Right renal pelvis (tissue), 4 donors: ENCODE measurements at regions not wholly inside any gene's neighbourhood (a gene's known extent, or its start where the extent isn't known, plus 50 kb on each side); places are given as distances from the start of the nearest gene placed in this dataset.
"Not testable (repeated sequence)": the region's sequence is repeated elsewhere in the genome, so short reads cannot be mapped to it uniquely, and the experiment has no call there.

Experiments
- DNase-seq, 4 donors: peaks; one replicate each; pipeline ENCODE4 v3.0.0-alpha.2; 2013; ENCODE audit warnings: low read depth in 4 of 4, low spot score in 3 of 4, missing footprints in 1 of 4

- DNase-seq = no peak
Measured at GRCh38 chr6:73985891-73986290, 289.9 kb downstream of the CD109 start.

GRCh38 chr6:73984571-73985210 lies 288.7 kb downstream of the CD109 start:
- DNase-seq = no peak

GRCh38 chr6:73983367-73983766 lies 287.4 kb downstream of the CD109 start:
- DNase-seq = no peak

- no peak for DNase-seq
Measured at GRCh38 chr6:73980096-73980495, 284.1 kb downstream of the CD109 start.

- no peak for DNase-seq
Measured at GRCh38 chr6:73978330-73978729, 282.3 kb downstream of the CD109 start.

- not testable (repeated sequence) for DNase-seq
Measured at GRCh38 chr6:73972518-73972917, 276.5 kb downstream of the CD109 start.

GRCh38 chr6:73969971-73970970 lies 274.3 kb downstream of the CD109 start:
- DNase-seq = peak in 2 of 4 donors; percentile 12 to 23

- no peak for DNase-seq
Measured at GRCh38 chr6:73968221-73968757, 272.3 kb downstream of the CD109 start.

- DNase-seq = no peak
Measured at GRCh38 chr6:73965539-73966029, 269.6 kb downstream of the CD109 start.

GRCh38 chr6:73964241-73964854 lies 268.3 kb downstream of the CD109 start:
- no peak for DNase-seq

GRCh38 chr6:73962884-73963283 lies 266.9 kb downstream of the CD109 start:
- DNase-seq = no peak

GRCh38 chr6:73956305-73956704 lies 260.3 kb downstream of the CD109 start:
- DNase-seq = no peak

- no peak for DNase-seq
Measured at GRCh38 chr6:73955800-73956199, 259.8 kb downstream of the CD109 start.

- no peak for DNase-seq
Measured at GRCh38 chr6:73954881-73955280, 258.9 kb downstream of the CD109 start.

- DNase-seq = no peak
Measured at GRCh38 chr6:73951183-73951582, 255.2 kb downstream of the CD109 start.

GRCh38 chr6:73943930-73944652 lies 248.1 kb downstream of the CD109 start:
- no peak for DNase-seq

GRCh38 chr6:73943411-73943810 lies 247.4 kb downstream of the CD109 start:
- no peak for DNase-seq

GRCh38 chr6:73942592-73943186 lies 246.7 kb downstream of the CD109 start:
- DNase-seq = no peak

- no peak for DNase-seq
Measured at GRCh38 chr6:73941892-73942291, 245.9 kb downstream of the CD109 start.

GRCh38 chr6:73937805-73938204 lies 241.8 kb downstream of the CD109 start:
- DNase-seq = no peak
